C4-2B (cell line): ENCODE measurements at regions not wholly inside any gene's neighbourhood (a gene's known extent, or its start where the extent isn't known, plus 50 kb on each side); places are given as distances from the start of the nearest gene placed in this dataset.

Experiments used
- H3K27ac ChIP-seq: fragments of 450-650 bp; 2 replicates; pipeline ENCODE4 v1.5.1; 2017
- CTCF ChIP-seq: fragments of 450-650 bp; conservative IDR thresholded peaks from 2 replicates; pipeline ENCODE4 v1.5.1; 2017; ENCODE audit warnings: mild to moderate bottlenecking
- ZFX ChIP-seq: fragments of 450-650 bp; IDR thresholded peaks from 2 replicates; pipeline ENCODE4 v1.6.1; 2017

- no peak for TF ChIP-seq ZFX
- TF ChIP-seq CTCF: no peak
- no peak overlapping the region for H3K27ac ChIP-seq
Observed at GRCh38 chr1:192024881-192025280, 133.4 kb upstream of the RGS18 start.

DNA sequence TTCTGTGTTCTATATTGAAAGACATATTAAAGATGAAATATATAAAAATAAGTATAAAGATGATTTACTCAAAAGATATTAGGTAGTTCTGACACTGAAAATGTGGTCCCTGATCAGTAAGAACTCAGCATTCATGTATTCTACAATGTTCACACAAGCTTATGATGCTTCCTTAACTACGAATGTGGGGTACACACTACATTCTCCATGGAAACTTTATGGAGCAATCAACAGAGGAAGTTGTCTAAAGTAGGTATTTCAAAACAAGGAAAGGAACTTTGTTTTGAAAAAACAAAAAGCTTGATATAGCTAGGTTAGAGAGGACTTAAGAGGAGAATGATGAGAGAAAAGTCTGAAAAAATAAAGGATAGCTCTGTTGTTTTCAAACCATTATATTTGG is 119.7 kb upstream of the RGS18 start:
- no peak for TF ChIP-seq CTCF
- no peak for TF ChIP-seq ZFX
- H3K27ac ChIP-seq: no peak overlapping the region

DNA sequence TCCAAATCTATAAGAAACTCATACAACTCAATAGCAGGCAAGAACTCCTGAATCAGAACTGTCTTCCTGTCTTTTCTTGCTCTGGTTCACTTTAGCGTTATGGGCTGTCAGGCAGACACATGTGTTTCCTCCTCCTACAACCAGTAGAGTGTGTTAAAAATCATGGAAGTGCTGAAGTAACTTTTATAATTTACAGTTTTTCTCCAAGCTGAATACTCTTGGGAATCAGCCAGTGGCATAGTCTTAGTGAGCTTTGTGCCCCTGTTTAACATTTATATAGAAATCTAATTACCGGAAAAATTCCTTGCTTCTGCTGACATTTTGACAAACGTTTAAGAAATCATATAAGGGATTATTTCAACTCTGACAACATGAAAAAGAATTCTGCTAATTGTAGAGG is 113.1 kb upstream of the RGS18 start:
- H3K27ac ChIP-seq: no peak overlapping the region
- no peak for TF ChIP-seq CTCF
- TF ChIP-seq ZFX: no peak

DNA sequence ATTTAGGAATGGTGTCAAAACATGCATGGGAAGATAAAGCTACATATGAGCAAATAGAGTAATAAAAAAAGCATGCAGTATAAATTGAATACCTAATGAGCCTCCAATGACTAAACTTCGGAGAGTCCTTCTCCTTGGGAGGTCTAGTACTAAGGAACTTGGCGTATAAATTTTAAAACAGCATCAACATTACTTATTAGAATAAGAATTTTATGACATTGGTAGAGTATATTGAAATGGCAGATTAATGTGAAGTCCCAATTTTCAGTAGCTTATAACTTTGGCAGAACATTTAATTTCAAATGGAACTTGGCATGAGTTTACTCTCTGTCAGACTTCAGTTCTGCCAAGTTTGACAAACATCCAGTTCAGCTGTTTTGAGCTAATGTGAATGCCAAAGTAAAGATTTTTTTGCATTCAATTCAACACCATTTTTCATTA is 104.7 kb upstream of the RGS18 start:
- TF ChIP-seq CTCF (no peak), ZFX (no peak)
- H3K27ac ChIP-seq: no peak overlapping the region

GRCh38 chr1:192057766-192058165 is 100.5 kb upstream of the RGS18 start:
- H3K27ac ChIP-seq: no peak overlapping the region
- TF ChIP-seq CTCF (no peak), ZFX (no peak)

- H3K27ac ChIP-seq: no peak overlapping the region
- TF ChIP-seq ZFX (no peak), CTCF (no peak)
Observed at GRCh38 chr1:192059407-192059806, 98.9 kb upstream of the RGS18 start.

GRCh38 chr1:192061556-192061955 is 96.7 kb upstream of the RGS18 start:
- no peak overlapping the region for H3K27ac ChIP-seq
- no peak for TF ChIP-seq ZFX
- TF ChIP-seq CTCF: no peak
